HG03565 (cell line): ENCODE measurements at regions not wholly inside any gene's neighbourhood (a gene's known extent, or its start where the extent isn't known, plus 50 kb on each side); places are given as distances from the start of the nearest gene placed in this dataset.

Source experiments
- ATAC-seq: cut with Tn5 transposase; IDR thresholded peaks from one replicate; pipeline ENCODE4 v1.9.1; 2021; ENCODE audit warnings: mild to moderate bottlenecking, moderate library complexity; ENCODE audit not compliant: unreplicated experiment

DNA sequence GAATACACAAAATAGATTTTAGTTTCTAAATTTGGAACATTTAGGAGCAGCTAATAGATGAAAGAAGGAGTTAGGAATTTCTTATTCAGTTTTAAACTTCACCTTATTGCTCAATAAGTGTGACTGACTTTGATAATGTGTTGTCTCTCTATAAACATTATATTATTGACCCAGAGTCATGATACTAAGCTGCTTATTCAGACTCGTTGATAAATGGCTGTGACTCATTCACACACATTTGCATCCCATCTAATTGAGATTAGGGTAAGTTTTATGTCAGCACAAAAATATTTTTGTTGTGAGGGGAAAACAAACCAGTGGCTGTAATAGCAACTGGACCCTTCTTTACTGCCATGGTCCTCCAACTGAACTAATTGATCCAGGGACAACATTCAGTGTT, 137.6 kb downstream of the GOLIM4 start:
- no peak for ATAC-seq

DNA sequence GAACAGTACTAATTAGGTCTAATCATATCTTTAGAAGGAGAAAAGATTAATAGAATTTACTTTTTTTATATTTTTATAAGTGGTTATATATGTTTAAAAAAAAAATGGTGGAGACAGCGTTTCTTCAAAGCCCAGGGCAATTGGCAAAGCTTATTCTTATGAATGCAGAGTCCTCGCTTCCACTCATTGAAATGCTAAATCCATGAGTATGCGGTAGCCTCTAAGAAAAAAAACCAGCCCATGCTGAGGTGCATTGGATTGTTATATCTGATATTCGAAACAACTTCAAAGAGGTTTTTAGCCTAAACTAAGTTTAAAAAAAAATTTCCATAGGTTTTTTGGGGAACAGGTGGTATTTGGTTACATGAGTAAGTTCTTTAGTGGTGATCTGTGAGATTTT, 142.8 kb downstream of the GOLIM4 start:
- no peak for ATAC-seq

DNA sequence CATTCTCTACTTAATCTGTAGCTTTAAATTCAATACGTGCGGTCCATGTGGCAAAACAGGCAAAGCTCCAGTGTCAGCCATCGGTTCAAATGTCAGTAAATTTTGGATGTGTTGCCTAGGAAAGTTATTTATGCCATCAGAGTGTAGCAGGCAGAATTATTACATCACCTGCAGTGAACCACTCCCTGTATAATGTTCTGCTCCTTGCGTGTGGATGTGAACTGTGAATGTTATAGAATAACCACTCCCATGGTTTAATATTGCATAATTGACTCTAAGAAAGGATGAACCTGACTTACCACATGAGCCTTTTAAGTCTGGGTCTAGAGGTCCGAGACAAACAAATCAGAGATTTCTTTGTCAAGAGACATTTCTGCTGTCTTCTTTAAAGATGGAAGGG, 145.5 kb downstream of the GOLIM4 start:
- ATAC-seq, result no peak

DNA sequence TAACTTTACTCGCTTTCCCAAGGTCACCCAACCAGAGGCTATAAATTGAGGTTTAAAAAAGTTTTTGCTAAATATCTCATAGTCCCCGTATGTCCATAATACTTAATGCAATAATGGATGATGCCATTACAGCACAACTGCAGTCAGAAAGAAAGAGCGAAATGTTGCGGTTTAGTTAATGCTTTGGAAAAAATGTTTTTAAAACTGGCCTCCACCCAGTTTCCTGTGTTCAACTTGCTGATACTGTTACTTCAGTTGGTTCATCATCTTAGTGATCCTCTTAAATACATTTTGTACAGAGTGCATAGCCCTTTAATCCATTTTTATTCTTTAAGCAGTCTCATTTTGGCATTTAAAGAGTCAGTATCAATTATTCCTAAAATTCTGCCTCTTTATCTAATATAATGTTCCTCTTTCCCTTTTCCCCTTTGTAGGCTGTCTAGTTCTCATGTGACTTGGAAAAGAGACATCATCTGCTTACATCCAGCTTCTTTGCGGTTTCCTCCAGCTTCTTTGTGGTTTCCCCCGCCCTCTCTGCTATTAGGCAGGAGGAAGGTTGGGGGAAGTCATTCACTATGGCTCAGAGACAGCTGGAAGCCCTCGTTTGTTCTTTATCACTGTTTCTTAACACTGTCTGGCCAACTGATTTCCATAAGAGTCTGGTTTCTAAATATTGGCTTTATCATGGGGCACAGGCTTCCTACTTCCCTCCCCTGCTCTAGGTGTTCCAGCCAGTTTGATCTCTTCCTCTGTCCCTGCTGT, 154.3 kb downstream of the GOLIM4 start:
- ATAC-seq, result no peak

DNA sequence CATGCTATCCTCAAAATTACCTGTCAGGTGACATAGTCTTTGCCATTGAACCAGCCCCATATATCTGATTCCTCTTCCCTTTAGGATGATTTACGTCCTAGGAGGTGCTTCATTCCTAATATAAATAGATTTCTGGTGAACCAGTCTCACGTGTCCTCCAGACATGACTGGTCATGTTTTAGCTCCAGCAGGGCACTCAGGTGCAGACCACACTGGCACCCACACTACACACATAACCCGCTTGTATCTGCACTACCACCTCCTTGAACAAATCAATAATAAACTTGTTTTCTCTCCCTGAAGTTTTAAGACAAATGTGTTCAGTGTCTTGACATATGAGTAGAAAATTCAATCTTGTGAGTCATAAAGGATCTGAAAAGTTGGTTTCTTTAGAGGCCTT, 155.5 kb downstream of the GOLIM4 start:
- no peak for ATAC-seq

DNA sequence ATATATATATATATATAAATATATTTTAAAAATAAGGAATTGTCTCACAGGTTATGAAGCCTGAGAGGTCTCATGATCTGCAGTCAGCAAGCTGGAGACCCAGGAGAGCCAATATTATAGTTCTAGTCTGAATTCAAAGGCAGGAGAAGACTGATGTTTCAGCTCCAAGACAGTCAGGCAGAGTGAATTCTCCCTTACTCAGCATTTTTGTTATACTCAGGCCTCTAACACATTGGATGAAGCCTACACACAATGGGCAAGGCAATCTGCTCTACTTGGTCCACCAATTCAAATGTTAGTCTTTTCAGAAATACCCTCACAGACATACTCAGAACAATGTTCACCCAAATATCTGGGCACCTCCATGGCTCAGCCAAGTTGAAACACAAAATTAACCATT, 157.2 kb downstream of the GOLIM4 start:
- no peak for ATAC-seq

DNA sequence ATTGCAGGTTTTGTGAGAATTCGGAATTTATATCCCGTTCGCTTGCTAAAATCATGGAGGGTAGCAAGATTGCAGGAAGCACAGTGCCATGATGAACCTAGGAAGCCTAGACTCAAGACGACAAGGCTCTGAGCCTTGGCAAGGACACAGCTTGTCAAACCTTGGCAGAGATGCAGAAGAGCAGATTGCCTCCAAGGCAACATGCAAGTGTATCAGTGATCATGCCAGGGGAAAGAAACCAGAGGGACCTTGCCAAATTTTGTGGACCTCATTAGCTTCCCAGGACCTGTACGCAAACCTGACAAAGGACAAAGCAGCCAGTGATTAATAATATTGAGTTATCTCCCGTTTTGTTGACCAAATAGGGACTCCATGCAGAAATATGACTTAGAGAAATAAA, 159.7 kb downstream of the GOLIM4 start:
- ATAC-seq, result no peak

DNA sequence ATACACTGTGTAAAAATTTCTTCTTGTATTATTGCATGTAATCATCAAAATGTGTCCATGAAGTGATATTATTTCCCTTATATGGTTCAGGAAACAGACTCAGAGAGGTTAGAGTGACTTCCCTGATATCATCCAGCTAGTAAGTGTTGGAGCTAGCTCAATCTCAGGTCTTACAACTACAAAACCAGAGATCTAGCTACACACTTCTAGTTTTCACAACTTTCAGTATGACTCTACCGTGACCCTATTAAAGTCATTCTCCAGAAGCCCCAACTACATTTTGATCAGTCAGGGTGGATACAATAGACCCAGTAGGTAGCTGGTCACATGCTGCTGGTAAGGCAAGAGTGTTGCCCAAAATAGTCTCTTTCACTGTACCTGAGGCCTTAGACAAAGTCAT, 165.3 kb downstream of the GOLIM4 start:
- ATAC-seq, result no peak

DNA sequence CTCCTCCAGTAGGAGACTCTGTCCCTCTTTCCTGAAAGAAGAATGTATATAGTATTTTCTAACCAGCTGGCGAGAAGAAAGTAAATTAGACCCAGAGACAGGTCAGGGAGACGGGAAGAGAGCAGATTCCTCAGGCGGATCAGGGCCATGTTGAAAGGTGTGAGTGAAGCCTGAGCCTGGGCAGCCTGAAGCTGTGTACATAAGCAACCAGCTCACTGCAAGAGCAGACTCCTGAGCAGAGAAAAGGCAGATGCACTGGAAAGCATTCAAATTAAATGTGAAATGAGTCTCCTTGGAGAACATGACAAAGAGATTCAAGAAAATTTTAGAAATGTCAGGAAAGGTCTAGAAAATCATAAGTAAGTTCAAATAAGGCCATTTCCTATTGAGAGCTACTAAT, 165.8 kb downstream of the GOLIM4 start:
- no peak for ATAC-seq

DNA sequence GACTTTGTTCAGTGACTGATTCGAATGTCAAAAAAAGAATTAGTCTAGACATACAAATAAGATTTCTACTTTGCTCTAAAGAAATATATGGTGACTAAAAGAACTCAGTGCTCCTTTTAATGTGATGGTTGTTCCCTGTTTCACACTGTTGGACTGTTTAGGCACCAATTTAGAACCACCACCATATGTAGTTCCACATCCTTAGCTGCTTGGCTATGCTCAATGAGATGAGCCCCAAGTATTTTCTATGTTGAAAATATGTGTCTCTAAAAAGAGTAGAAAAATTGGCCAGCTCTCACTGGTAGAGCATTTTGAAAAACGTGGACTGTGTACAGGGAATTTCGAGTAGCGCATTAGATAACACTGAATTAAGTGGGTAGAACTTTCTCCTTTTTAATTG, 167.3 kb downstream of the GOLIM4 start:
- no peak for ATAC-seq

DNA sequence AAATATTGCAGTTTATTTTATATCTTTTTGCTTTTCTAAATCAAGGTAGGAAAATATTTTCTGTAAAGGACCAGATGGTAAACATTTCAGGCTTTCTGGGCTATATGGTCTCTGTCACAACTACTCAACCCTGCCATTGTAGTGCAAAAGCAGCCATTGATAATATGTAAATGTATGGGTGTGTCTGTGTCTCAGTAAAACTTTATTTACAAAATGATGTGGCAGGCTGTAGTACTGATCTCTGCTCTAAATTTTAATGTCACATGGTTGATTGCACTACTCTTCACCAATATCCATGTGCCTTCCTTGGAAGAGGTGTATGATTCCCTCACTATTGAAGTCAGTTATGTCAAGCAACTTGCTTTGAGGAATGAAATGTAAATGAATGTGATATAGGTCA, 175.0 kb downstream of the GOLIM4 start:
- ATAC-seq, result no peak

DNA sequence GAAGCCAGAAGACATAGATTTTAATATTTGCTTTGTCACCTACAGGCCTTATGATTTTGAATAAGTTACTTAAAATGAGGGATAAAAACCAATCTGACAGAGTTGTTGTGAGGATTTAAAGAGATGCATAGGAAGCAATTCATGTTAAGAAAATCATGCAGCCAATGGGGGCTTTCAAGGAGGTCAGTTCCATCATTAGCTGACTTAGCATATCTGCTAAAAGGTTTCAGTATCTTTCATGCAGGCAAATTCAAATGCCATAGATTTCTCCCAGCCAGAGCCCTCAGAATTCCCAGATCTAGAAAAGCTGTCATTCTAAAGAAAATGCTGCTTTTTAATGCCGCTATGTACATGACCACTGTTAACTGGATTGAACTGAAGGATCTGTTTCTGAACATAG, 176.1 kb downstream of the GOLIM4 start:
- no peak for ATAC-seq

DNA sequence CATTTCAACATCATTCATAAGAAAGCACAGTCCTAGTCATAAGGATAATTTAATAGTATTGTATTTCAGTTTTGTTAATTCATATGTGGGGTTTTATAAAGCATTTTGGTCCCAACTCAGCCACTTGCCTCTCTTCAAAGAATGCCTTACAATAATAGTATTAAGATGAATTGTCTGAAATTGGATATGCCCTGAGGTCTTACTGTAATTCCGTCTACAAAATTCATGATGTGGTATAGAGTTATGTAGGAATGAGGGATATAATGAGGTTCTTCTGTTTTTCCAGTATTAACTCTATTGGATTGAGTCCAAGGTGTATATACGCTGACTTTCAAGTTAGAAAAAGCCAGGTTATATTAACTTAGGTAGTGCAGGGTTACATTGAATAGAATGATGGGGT, 177.0 kb downstream of the GOLIM4 start:
- no peak for ATAC-seq

DNA sequence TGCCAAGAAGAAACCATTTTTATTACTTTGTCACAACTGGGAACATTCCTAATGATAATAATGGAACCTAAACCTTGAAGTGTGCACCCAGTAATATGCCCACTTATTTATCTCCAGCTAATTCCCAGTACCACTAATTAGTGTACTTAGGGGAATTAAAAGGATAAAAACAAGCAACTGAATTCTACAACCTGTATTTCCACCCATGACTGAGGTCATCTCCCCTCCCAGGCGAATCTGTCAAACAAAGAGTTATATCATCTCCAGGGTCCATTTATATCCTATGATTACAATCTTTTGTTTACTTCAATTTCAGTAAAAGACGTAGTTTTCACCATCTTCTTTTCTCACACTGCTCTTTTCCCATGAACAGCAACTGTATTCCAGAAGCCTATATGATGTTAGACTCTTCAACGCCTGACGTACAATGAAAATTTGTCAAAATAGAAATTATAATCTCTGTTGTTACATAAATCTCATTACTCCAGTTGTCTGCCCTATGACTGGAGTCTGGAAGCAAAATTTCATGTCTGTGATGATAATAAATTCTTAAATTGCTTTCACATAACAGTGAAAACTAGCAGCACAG, 177.6 kb downstream of the GOLIM4 start:
- ATAC-seq, result no peak

DNA sequence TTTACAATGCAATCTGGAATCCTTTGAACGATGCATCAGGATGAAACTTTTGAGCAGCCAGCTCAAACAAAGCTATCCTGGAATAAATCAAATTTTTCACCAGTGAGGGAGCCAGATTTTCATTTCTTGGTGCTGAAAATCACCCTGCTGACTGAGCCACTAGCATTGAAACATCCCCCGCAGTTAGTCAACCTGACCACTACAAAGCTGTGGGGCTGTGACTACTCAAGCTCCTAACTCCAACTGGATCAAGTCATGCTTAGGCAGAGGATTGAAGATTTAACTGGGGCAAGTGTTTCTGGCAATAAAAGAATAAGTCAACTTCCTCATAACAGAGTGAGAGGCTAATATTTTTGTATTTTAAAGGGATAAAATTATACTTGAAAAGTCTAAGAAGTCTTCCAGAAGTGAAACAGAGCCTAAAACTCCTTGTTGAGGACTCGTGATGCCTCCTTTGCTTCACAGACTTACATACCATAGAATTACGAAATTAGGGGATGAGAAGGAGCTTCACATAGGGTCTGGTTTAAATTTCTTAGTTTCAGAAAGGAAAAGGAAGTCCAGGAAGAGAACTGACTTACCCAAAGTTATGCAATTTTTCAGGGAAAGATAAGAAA, 177.8 kb downstream of the SERPINI1 start:
- no peak for ATAC-seq

DNA sequence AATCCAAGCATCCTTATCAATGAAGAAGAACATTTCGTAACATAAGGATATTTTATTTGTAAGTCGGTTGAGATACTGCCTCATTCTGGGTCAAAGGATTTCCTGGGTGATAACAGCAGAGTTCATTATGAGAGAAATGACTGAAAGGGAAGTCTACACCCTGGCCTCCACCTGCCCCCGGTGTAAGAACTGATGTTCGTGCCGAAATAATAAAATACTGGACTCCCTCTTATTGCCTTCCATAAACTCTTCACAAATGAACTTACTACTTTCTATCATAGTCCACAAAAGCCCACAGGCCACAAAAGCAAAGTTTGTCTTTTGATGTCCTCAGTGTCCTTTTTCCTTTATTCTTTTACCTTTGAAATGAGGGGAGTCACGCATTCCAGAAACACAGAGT, 174.4 kb downstream of the SERPINI1 start:
- no peak for ATAC-seq

DNA sequence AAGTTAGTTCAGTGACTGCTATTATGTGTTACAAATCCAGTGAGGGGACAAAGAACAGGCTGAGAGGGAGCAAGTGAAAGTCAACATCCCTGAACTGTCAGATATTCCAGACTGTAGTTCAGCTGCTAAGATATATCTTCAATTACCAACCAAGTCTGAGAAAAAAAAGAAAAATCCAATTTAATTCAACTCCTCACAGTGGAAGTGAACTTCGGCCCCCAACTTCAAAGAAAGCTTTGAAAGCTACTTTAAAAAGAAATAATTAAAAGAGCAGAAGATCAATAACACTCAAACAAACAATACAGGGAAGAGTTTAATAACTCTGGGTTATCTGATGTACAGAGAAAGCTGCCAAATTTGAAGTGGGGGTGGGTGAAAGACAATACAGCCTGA, 174.0 kb downstream of the SERPINI1 start:
- no peak for ATAC-seq

DNA sequence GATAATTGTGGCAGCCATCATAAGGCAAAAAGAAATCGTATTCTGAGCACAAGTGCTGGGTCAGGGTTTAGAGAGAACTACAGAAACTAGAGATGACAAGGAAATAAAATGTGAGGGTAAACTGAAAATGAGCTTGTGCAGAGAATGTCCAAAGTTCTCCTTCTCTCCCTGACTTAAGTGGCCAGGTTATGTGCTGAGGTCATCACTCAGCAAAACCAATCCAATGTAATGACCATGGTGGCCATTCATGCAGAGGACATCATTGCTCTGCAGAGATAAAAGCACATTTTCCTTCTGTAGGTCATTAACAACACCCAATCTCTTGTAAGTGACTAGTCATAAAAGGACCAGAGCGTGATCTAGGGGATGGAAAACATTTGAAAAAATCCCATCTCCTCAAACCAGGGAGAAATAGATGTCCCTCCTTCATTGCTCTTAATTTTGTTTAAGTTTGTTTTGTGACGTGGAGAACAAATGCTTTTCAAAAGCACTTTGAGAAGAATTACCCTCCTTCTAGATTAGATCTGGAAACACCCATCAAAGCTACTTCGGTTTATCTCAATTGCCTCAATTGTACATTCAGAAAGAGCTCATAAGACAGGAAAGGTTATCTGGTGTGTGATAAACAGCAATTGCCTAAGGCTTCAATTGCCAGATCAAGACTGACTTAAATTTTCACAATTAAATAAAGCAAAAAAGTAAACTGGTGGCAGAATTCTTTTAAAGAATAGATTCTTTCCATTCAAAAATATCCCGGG, 173.4 kb downstream of the SERPINI1 start:
- no peak for ATAC-seq

DNA sequence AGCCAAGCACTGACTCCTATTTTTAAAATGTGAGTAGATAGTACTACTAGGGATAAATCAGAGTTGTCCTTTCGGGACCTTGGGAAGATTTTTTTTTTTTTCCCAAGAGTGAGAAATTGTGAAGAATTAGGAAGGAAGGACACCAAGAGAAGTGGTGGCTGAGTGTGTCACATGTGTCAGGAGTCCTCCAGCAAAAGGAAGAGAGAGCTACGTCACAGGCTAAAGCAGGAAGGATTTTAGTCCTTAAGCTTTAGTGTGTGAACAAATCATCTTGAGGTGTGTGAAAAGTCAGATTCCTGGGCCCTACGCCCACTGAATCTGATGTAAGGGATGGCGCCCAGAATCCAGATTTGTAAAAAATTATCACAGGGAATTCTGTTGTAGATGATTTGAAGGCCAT, 172.7 kb downstream of the SERPINI1 start:
- no peak for ATAC-seq

DNA sequence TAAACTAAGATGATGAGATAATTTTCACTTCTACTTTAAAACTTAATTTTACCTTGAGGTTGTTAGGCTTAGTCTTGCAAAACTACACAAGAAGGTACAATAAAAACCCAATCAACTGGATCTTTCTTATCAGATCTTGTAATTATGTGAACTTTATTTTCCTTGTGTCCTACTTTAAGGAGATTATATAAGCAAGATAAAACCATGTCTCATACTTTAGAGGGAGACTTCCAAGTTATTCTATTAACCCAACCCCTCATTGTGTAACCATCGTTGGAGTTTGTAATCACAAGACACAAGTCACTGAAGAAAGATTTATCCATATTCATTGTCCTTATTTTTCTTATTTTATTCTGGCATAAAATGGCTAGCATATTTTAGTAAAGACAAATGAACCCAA, 165.6 kb downstream of the SERPINI1 start:
- no peak for ATAC-seq

DNA sequence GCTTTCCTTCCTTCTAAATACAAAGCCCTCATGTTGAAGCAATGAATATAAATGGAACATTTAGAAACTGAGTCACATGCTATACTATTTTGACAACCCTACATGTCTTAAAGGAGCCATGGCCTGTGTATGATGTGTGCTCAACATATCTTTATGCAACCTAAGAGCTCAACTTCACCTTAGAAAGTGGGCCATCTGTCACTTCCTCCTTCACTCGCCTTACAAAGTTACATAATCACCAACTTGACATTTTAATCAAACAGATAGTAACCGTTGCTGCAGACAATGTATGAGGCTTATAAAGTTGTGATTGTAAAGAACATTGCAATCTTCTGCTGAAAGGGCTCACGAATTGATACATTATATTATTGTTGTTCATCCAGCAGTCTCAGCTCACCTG, 163.6 kb downstream of the SERPINI1 start:
- ATAC-seq, result no peak

DNA sequence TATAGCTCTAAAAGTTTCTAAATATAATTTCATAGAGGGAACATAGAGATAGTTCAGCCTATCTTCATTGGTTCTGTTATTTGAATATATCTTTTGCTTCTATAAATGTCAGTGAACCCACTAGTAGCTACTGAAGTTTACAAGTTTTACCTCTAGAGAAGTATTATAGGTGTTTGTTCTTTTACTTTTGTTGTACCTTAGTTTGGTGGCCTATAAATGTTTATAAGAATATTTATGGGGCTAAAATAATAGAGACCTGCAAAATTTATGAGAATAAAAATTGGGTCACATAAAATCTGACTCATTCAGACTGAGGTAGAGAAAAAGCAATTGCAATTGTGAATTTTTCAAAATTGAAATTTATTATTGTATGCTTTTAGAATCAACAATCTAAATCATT, 162.6 kb downstream of the SERPINI1 start:
- no peak for ATAC-seq
